T-helper 17 cell (primary cell): ENCODE measurements at regions not wholly inside any gene's neighbourhood (a gene's known extent, or its start where the extent isn't known, plus 50 kb on each side); places are given as distances from the start of the nearest gene placed in this dataset.

Experiments
- ATAC-seq: fragments of 150-1000 bp; cut with Tn5 transposase; 2 replicates; pipeline ENCODE4 v1.10.0; 2021; ENCODE audit warnings: mild to moderate bottlenecking, moderate library complexity
- DNase-seq, 3 donors: peaks; one replicate each; pipeline versions ENCODE4 v3.0.0 to v3.0.0-alpha.2; 2020 to 2021
- H3K9me3 ChIP-seq: one replicate; pipeline ENCODE4 v1.7.0; 2013; ENCODE audit warnings: low read length, mild to moderate bottlenecking; ENCODE audit not compliant: control insufficient read depth, poor library complexity, severe bottlenecking
- H3K27ac Mint-ChIP-seq: one replicate; pipeline ENCODE4 v1.8.0; 2022; ENCODE audit warnings: mild to moderate bottlenecking, moderate library complexity, mixed read lengths
- H3K27me3 Mint-ChIP-seq: one replicate; pipeline ENCODE4 v1.8.0; 2022; ENCODE audit warnings: mixed read lengths
- H3K36me3 Mint-ChIP-seq: one replicate; pipeline ENCODE4 v1.8.0; 2022; ENCODE audit warnings: low read depth, mixed read lengths
- H3K4me1 Mint-ChIP-seq: one replicate; pipeline ENCODE4 v1.8.0; 2022; ENCODE audit warnings: mild to moderate bottlenecking, mixed read lengths
- H3K4me3 Mint-ChIP-seq: one replicate; pipeline ENCODE4 v1.8.0; 2022; ENCODE audit warnings: mild to moderate bottlenecking, moderate library complexity, mixed read lengths

GRCh38 chr4:146124023-146124680 is 51.4 kb upstream of the LSM6 start:
- peaks cover 3% of the 10 kb centered on the region for H3K4me1 Mint-ChIP-seq
- no peaks in the 10 kb centered on the region for H3K9me3 ChIP-seq
- H3K27me3 Mint-ChIP-seq = peaks cover 4% of the 10 kb centered on the region
- no peak overlapping the region for H3K4me3 Mint-ChIP-seq
- no peak overlapping the region for H3K27ac Mint-ChIP-seq
- ATAC-seq (no peak), DNase-seq (no peak)
- H3K36me3 Mint-ChIP-seq = peaks cover 3% of the 10 kb centered on the region

- Mint-ChIP-seq H3K4me1 (peaks cover 3% of the 10 kb centered on the region), H3K36me3 (peaks cover 3% of the 10 kb centered on the region), H3K4me3 (no peak overlapping the region), H3K27ac (no peak overlapping the region), H3K27me3 (peaks cover 4% of the 10 kb centered on the region)
- ATAC-seq (no peak), DNase-seq (no peak)
- no peaks in the 10 kb centered on the region for H3K9me3 ChIP-seq
Measured at GRCh38 chr4:146123231-146123630, 52.3 kb upstream of the LSM6 start.

DNA sequence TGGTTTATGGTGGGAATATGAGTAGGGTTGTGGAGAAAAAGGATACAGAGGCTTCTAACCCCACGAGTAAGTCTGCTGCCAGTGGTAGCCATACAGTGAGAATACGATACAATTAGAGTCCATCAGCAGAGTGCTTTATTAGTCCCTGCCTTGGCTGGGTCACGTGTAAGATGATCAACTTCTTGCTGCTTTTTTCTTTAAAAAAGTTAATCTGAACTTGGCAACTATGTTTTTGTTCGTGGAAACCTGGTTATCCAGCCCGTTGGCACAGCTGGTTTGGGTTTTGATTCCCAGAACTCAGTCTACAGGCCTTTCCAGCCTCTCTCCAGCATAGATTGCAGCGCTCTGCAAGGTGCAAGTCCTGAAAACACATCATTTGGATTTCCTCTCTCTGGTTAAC is 53.1 kb upstream of the LSM6 start:
- Mint-ChIP-seq H3K4me1 (peaks cover 3% of the 10 kb centered on the region), H3K27ac (no peak overlapping the region), H3K36me3 (peaks cover 3% of the 10 kb centered on the region), H3K4me3 (no peak overlapping the region), H3K27me3 (peaks cover 4% of the 10 kb centered on the region)
- no peak for DNase-seq
- no peaks in the 10 kb centered on the region for H3K9me3 ChIP-seq
- ATAC-seq = no peak

DNA sequence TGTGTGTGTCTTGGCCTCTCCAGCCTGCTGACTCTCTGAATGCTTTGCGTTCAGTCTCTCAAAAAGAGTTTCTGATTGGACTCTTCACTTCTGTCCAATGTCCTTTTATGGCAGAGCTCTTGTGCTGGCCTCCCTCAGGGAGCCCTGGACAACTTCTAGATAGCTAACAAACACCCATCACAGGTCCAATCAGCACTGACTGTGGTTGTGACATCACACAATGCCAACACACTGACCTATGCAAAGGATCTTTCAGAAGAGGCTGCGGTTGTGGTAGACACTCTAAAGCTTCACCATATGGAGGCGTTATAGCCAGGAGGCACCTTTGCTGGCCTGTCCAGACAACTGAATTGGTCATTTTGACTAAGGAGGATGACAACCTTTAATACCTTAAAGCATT is 53.8 kb upstream of the LSM6 start:
- H3K27me3 Mint-ChIP-seq = peaks cover 4% of the 10 kb centered on the region
- ATAC-seq (no peak), DNase-seq (no peak)
- H3K9me3 ChIP-seq = no peaks in the 10 kb centered on the region
- peaks cover 3% of the 10 kb centered on the region for H3K4me1 Mint-ChIP-seq
- H3K36me3 Mint-ChIP-seq = peaks cover 3% of the 10 kb centered on the region
- H3K27ac Mint-ChIP-seq = no peak overlapping the region
- no peak overlapping the region for H3K4me3 Mint-ChIP-seq

- no peak overlapping the region for H3K4me3 Mint-ChIP-seq
- peaks cover 11% of the 10 kb centered on the region for H3K27me3 Mint-ChIP-seq
- H3K36me3 Mint-ChIP-seq = peaks cover 3% of the 10 kb centered on the region
- no peak overlapping the region for H3K27ac Mint-ChIP-seq
- DNase-seq (no peak), ATAC-seq (no peak)
- H3K9me3 ChIP-seq = no peaks in the 10 kb centered on the region
- peaks cover 3% of the 10 kb centered on the region for H3K4me1 Mint-ChIP-seq
Measured at GRCh38 chr4:146119845-146120404, 55.6 kb upstream of the LSM6 start.

GRCh38 chr4:146114066-146114465 is 61.5 kb upstream of the LSM6 start:
- H3K36me3 Mint-ChIP-seq = peaks cover 4% of the 10 kb centered on the region
- H3K4me3 Mint-ChIP-seq = no peak overlapping the region
- DNase-seq (no peak), ATAC-seq (no peak)
- H3K4me1 Mint-ChIP-seq = no peaks in the 10 kb centered on the region
- H3K27ac Mint-ChIP-seq = no peak overlapping the region
- peaks cover 57% of the 10 kb centered on the region for H3K27me3 Mint-ChIP-seq
- H3K9me3 ChIP-seq = no peaks in the 10 kb centered on the region

DNA sequence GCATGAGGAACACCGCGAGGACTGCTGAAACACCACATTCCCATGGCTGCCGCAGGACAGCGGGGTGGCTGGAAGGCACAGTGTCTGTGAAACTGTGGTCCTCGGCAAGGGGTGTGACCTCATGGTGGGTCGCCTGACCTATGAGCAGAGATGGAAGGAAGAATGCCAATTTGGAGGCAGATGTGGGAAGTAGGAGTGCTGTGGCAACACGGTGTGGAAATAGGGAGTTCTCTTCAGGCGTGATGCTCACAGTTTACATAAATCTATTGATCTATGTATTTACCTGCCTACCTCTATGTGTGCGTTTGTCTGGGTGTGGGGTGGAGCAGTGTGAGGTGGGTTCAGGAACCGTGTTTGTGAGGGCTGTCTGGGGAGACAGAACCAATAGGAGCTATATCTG is 62.3 kb upstream of the LSM6 start:
- no peak for ATAC-seq
- Mint-ChIP-seq H3K27me3 (peaks cover 57% of the 10 kb centered on the region), H3K4me1 (no peaks in the 10 kb centered on the region)

GRCh38 chr4:146112389-146112788 is 63.1 kb upstream of the LSM6 start:
- Mint-ChIP-seq H3K4me1 (no peaks in the 10 kb centered on the region), H3K36me3 (peaks cover 4% of the 10 kb centered on the region), H3K27me3 (peaks cover 57% of the 10 kb centered on the region), H3K27ac (no peak overlapping the region), H3K4me3 (no peak overlapping the region)
- no peaks in the 10 kb centered on the region for H3K9me3 ChIP-seq
- DNase-seq (no peak), ATAC-seq (no peak)

More for the DNA sequence above, 62.3 kb upstream of the LSM6 start:
- Mint-ChIP-seq H3K4me3 (no peak overlapping the region), H3K27ac (no peak overlapping the region), H3K36me3 (peaks cover 4% of the 10 kb centered on the region)
- no peaks in the 10 kb centered on the region for H3K9me3 ChIP-seq
- DNase-seq = no peak

- H3K4me1 Mint-ChIP-seq = no peaks in the 10 kb centered on the region
- ATAC-seq (no peak), DNase-seq (no peak)
- peaks cover 57% of the 10 kb centered on the region for H3K27me3 Mint-ChIP-seq
- no peak overlapping the region for H3K4me3 Mint-ChIP-seq
- no peak overlapping the region for H3K27ac Mint-ChIP-seq
- H3K36me3 Mint-ChIP-seq = peaks cover 4% of the 10 kb centered on the region
- no peaks in the 10 kb centered on the region for H3K9me3 ChIP-seq
Measured at GRCh38 chr4:146110871-146111485, 64.5 kb upstream of the LSM6 start.

DNA sequence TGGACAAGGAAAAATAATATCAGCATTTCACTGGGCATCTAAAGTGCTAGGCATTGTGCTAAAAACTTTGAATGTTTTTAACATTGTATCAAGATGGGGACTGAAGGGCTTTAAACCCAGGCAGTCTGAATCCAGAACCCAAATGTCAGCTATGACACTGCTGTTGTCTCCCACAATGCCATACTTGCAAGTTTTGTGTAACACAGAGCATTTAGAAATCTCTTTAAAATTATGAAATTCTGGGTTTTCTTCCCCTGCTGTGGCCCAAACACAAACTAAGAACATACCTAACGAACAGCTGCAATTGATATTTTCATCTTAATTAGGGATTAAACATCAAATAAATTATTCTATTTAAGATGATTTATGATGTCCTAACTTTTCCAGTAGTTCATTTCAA is 66.8 kb upstream of the LSM6 start:
- no peak for ATAC-seq
- Mint-ChIP-seq H3K27ac (no peak overlapping the region), H3K4me1 (peaks cover 4% of the 10 kb centered on the region), H3K36me3 (peaks cover 4% of the 10 kb centered on the region), H3K27me3 (peaks cover 44% of the 10 kb centered on the region), H3K4me3 (no peak overlapping the region)
- DNase-seq = no peak
- no peaks in the 10 kb centered on the region for H3K9me3 ChIP-seq

DNA sequence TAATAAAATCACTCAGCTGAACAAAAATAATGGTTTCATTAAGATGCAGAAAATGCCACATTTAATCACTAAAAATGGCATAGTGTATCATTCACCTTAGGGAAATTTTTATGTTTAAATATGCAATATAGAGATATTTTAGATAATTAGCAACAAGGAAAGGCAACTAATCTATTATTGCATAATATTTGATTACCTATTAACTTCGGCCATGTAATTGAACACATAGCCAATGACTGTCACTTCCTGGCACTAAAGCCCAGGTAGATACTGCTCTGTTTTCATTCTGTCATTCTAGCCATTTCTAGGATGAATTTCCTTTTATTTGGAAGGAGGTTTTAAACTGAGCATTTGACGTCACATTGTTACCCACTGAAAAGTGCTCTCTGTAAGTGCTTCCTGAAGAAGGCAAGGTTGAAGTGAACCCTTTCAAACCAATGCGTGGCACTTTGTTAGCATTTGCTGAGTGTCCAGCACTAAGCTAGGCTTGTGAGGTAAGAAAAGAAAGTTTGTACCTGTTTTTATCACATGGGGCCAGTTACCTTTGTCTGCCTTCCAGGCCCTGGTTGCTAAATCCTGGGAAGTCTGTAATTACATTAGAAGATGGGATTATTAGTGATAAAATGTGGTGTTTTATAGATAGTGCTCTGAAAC is 67.8 kb upstream of the LSM6 start:
- no peak overlapping the region for H3K27ac Mint-ChIP-seq
- H3K9me3 ChIP-seq = no peaks in the 10 kb centered on the region
- peaks cover 39% of the 10 kb centered on the region for H3K27me3 Mint-ChIP-seq
- DNase-seq (no peak), ATAC-seq (no peak)
- H3K4me3 Mint-ChIP-seq = no peak overlapping the region
- H3K36me3 Mint-ChIP-seq = no peaks in the 10 kb centered on the region
- H3K4me1 Mint-ChIP-seq = peaks cover 4% of the 10 kb centered on the region

- no peak for DNase-seq
- Mint-ChIP-seq H3K4me3 (no peak overlapping the region), H3K36me3 (no peaks in the 10 kb centered on the region), H3K4me1 (peaks cover 4% of the 10 kb centered on the region), H3K27ac (no peak overlapping the region), H3K27me3 (peaks cover 18% of the 10 kb centered on the region)
- no peaks in the 10 kb centered on the region for H3K9me3 ChIP-seq
- ATAC-seq = no peak
Measured at GRCh38 chr4:146105464-146105863, 70.1 kb upstream of the LSM6 start.

DNA sequence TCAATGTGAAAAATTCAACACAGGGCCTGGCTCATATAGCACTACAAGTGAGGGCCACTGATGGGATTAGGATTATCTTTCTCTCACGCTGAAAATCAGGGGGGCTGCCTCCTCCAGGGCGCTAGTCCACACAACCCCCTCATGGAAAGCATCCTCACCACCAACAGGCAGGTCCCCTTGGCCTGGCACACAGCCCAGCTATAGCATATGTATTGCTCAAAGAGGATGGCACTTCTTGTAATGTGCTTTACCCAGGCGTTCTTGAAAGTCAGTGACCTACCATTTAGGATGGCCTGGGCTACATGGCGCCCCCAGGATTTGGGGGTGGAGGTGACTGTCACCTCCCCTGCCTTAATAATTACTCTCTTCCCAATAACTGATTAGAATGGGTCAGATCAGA is 71.0 kb upstream of the LSM6 start:
- DNase-seq (no peak), ATAC-seq (no peak)
- Mint-ChIP-seq H3K4me3 (no peak overlapping the region), H3K36me3 (no peaks in the 10 kb centered on the region), H3K27me3 (peaks cover 10% of the 10 kb centered on the region), H3K27ac (no peak overlapping the region), H3K4me1 (peaks cover 4% of the 10 kb centered on the region)
- H3K9me3 ChIP-seq = no peaks in the 10 kb centered on the region
